Stimulated activated effector memory CD8-positive, alpha-beta T cell treated with anti-CD3 and anti-CD28 coated beads, Interleukin-12 subunit alpha, Interleukin-12 subunit beta, amount 100 ng/mL, for 72 hours (primary cell): ENCODE measurements at regions not wholly inside any gene's neighbourhood (a gene's known extent, or its start where the extent isn't known, plus 50 kb on each side); places are given as distances from the start of the nearest gene placed in this dataset.
"Not testable (repeated sequence)": the region's sequence is repeated elsewhere in the genome, so short reads cannot be mapped to it uniquely, and the experiment has no call there.

Experiments
- ATAC-seq: fragments of 150-1000 bp; cut with Tn5 transposase; 2 replicates; pipeline ENCODE4 v1.10.0; 2021
- DNase-seq, 2 donors: peaks; one replicate each; pipeline ENCODE4 v3.0.0; 2021 to 2022; ENCODE audit warnings: low spot score in 2 of 2
- H3K27ac Mint-ChIP-seq: one replicate; pipeline ENCODE4 v1.8.0; 2022; ENCODE audit warnings: mild to moderate bottlenecking, mixed read lengths
- H3K36me3 Mint-ChIP-seq: one replicate; pipeline ENCODE4 v1.8.0; 2022; ENCODE audit warnings: mild to moderate bottlenecking, mixed read lengths
- H3K4me1 Mint-ChIP-seq: one replicate; pipeline ENCODE4 v1.8.0; 2022; ENCODE audit warnings: mixed read lengths
- H3K4me3 Mint-ChIP-seq: one replicate; pipeline ENCODE4 v1.8.0; 2022; ENCODE audit warnings: mild to moderate bottlenecking, mixed read lengths
- H3K9me3 Mint-ChIP-seq: one replicate; pipeline ENCODE4 v1.8.0; 2022; ENCODE audit warnings: mixed read lengths

- Mint-ChIP-seq H3K4me1 (no peaks in the 10 kb centered on the region), H3K4me3 (no peak overlapping the region), H3K9me3 (no peaks in the 10 kb centered on the region), H3K27ac (no peak overlapping the region), H3K36me3 (no peaks in the 10 kb centered on the region)
- ATAC-seq (no peak), DNase-seq (no peak)
These were observed 417.9 kb upstream of the ACTBL2 start for GRCh38 chr5:57900381-57900944.

- H3K9me3 Mint-ChIP-seq: no peaks in the 10 kb centered on the region
- no peak overlapping the region for H3K27ac Mint-ChIP-seq
- no peak overlapping the region for H3K4me3 Mint-ChIP-seq
- H3K36me3 Mint-ChIP-seq: no peaks in the 10 kb centered on the region
- ATAC-seq: no peak
- no peaks in the 10 kb centered on the region for H3K4me1 Mint-ChIP-seq
- no peak for DNase-seq
These were observed 414.0 kb upstream of the ACTBL2 start for GRCh38 chr5:57896576-57896975.

- ATAC-seq (no peak), DNase-seq (no peak)
- no peaks in the 10 kb centered on the region for H3K4me1 Mint-ChIP-seq
- H3K4me3 Mint-ChIP-seq: no peak overlapping the region
- H3K27ac Mint-ChIP-seq: no peak overlapping the region
- no peaks in the 10 kb centered on the region for H3K9me3 Mint-ChIP-seq
- H3K36me3 Mint-ChIP-seq: no peaks in the 10 kb centered on the region
These were observed 413.2 kb upstream of the ACTBL2 start for GRCh38 chr5:57895766-57896165.

GRCh38 chr5:57893926-57894325 lies 411.3 kb upstream of the ACTBL2 start:
- DNase-seq (no peak), ATAC-seq (no peak)
- Mint-ChIP-seq H3K4me3 (no peak overlapping the region), H3K9me3 (no peaks in the 10 kb centered on the region), H3K36me3 (no peaks in the 10 kb centered on the region), H3K4me1 (no peaks in the 10 kb centered on the region), H3K27ac (no peak overlapping the region)

- no peak for DNase-seq
- Mint-ChIP-seq H3K27ac (no peak overlapping the region), H3K4me1 (no peaks in the 10 kb centered on the region), H3K36me3 (no peaks in the 10 kb centered on the region), H3K9me3 (no peaks in the 10 kb centered on the region), H3K4me3 (no peak overlapping the region)
- ATAC-seq: no peak
These were observed 408.8 kb upstream of the ACTBL2 start for GRCh38 chr5:57891443-57891842.

- no peak overlapping the region for H3K27ac Mint-ChIP-seq
- no peaks in the 10 kb centered on the region for H3K36me3 Mint-ChIP-seq
- ATAC-seq (peak; percentile 24), DNase-seq (no peak)
- H3K4me3 Mint-ChIP-seq: no peak overlapping the region
- no peaks in the 10 kb centered on the region for H3K4me1 Mint-ChIP-seq
- peaks cover 4% of the 10 kb centered on the region for H3K9me3 Mint-ChIP-seq
These were observed 406.9 kb upstream of the ACTBL2 start for GRCh38 chr5:57889558-57889957.

GRCh38 chr5:57887851-57888621 lies 405.4 kb upstream of the ACTBL2 start:
- ATAC-seq (no peak), DNase-seq (no peak)
- no peak overlapping the region for H3K4me3 Mint-ChIP-seq
- H3K9me3 Mint-ChIP-seq: peaks cover 4% of the 10 kb centered on the region
- no peak overlapping the region for H3K27ac Mint-ChIP-seq
- no peaks in the 10 kb centered on the region for H3K36me3 Mint-ChIP-seq
- H3K4me1 Mint-ChIP-seq: no peaks in the 10 kb centered on the region

- H3K36me3 Mint-ChIP-seq: no peaks in the 10 kb centered on the region
- no peak overlapping the region for H3K4me3 Mint-ChIP-seq
- H3K27ac Mint-ChIP-seq: no peak overlapping the region
- peaks cover 4% of the 10 kb centered on the region for H3K9me3 Mint-ChIP-seq
- no peak for ATAC-seq
- DNase-seq: no peak
- H3K4me1 Mint-ChIP-seq: no peaks in the 10 kb centered on the region
These were observed 401.9 kb upstream of the ACTBL2 start for GRCh38 chr5:57884346-57885102.

GRCh38 chr5:57880216-57880615 lies 397.6 kb upstream of the ACTBL2 start:
- H3K4me3 Mint-ChIP-seq: no peak overlapping the region
- H3K36me3 Mint-ChIP-seq: no peaks in the 10 kb centered on the region
- DNase-seq: no peak
- no peak for ATAC-seq
- peaks cover 4% of the 10 kb centered on the region for H3K9me3 Mint-ChIP-seq
- H3K4me1 Mint-ChIP-seq: no peaks in the 10 kb centered on the region
- H3K27ac Mint-ChIP-seq: no peak overlapping the region

GRCh38 chr5:57878301-57878722 lies 395.7 kb upstream of the ACTBL2 start:
- ATAC-seq (no peak), DNase-seq (no peak)
- no peak overlapping the region for H3K4me3 Mint-ChIP-seq
- H3K9me3 Mint-ChIP-seq: no peaks in the 10 kb centered on the region
- H3K4me1 Mint-ChIP-seq: no peaks in the 10 kb centered on the region
- no peaks in the 10 kb centered on the region for H3K36me3 Mint-ChIP-seq
- no peak overlapping the region for H3K27ac Mint-ChIP-seq

GRCh38 chr5:57871496-57871895 lies 388.9 kb upstream of the ACTBL2 start:
- ATAC-seq (no peak), DNase-seq (no peak)
- Mint-ChIP-seq H3K36me3 (no peaks in the 10 kb centered on the region), H3K4me3 (no peak overlapping the region), H3K9me3 (peaks cover 7% of the 10 kb centered on the region), H3K27ac (no peak overlapping the region), H3K4me1 (no peaks in the 10 kb centered on the region)

- H3K4me3 Mint-ChIP-seq, H3K27ac Mint-ChIP-seq, ATAC-seq, H3K4me1 Mint-ChIP-seq, H3K9me3 Mint-ChIP-seq, DNase-seq, H3K36me3 Mint-ChIP-seq: not testable (repeated sequence)
These were observed 387.7 kb upstream of the ACTBL2 start for GRCh38 chr5:57870267-57870666.

- H3K4me1 Mint-ChIP-seq: no peaks in the 10 kb centered on the region
- H3K4me3 Mint-ChIP-seq: no peak overlapping the region
- no peaks in the 10 kb centered on the region for H3K36me3 Mint-ChIP-seq
- H3K27ac Mint-ChIP-seq: no peak overlapping the region
- H3K9me3 Mint-ChIP-seq: no peaks in the 10 kb centered on the region
- DNase-seq (no peak), ATAC-seq (no peak)
These were observed 381.1 kb upstream of the ACTBL2 start for GRCh38 chr5:57863661-57864060.

- ATAC-seq (no peak), DNase-seq (no peak)
- Mint-ChIP-seq H3K4me3 (no peak overlapping the region), H3K4me1 (no peaks in the 10 kb centered on the region), H3K9me3 (no peaks in the 10 kb centered on the region), H3K36me3 (no peaks in the 10 kb centered on the region), H3K27ac (no peak overlapping the region)
These were observed 380.3 kb upstream of the ACTBL2 start for GRCh38 chr5:57862942-57863341.

- no peaks in the 10 kb centered on the region for H3K36me3 Mint-ChIP-seq
- no peak overlapping the region for H3K27ac Mint-ChIP-seq
- no peaks in the 10 kb centered on the region for H3K4me1 Mint-ChIP-seq
- H3K4me3 Mint-ChIP-seq: no peak overlapping the region
- no peak for ATAC-seq
- no peaks in the 10 kb centered on the region for H3K9me3 Mint-ChIP-seq
- no peak for DNase-seq
These were observed 379.9 kb upstream of the ACTBL2 start for GRCh38 chr5:57862471-57862911.

GRCh38 chr5:57859626-57860025 lies 377.0 kb upstream of the ACTBL2 start:
- no peaks in the 10 kb centered on the region for H3K9me3 Mint-ChIP-seq
- H3K36me3 Mint-ChIP-seq: no peaks in the 10 kb centered on the region
- no peaks in the 10 kb centered on the region for H3K4me1 Mint-ChIP-seq
- H3K4me3 Mint-ChIP-seq: no peak overlapping the region
- ATAC-seq (no peak), DNase-seq (no peak)
- no peak overlapping the region for H3K27ac Mint-ChIP-seq
